Body of pancreas (tissue), 4 donors: ENCODE measurements at regions not wholly inside any gene's neighbourhood (a gene's known extent, or its start where the extent isn't known, plus 50 kb on each side); places are given as distances from the start of the nearest gene placed in this dataset.

Source experiments
- ATAC-seq: fragments of 150-250 bp; one replicate; pipeline ENCODE4 v1.9.1; 2016
- DNase-seq, 4 donors: peaks; one replicate each; pipeline ENCODE4 v3.0.0-alpha.2; 2019
- H3K27ac ChIP-seq, 4 donors: fragments of 200-600 bp; sonication (generic); 1 replicate in 3 of 4; 2 replicates in 1 of 4; pipeline versions ENCODE4 v1.5.1 to v1.6.1; 2016 to 2019; ENCODE audit warnings: mild to moderate bottlenecking in 1 of 4, mixed read lengths in 1 of 4, moderate library complexity in 1 of 4
- H3K27me3 ChIP-seq, 2 donors: fragments of 200-600 bp; sonication (generic); one replicate each; pipeline ENCODE4 v1.6.0; 2016; ENCODE audit warnings: mild to moderate bottlenecking in 1 of 2
- H3K36me3 ChIP-seq, 2 donors: fragments of 200-600 bp; sonication (generic); replicated peaks in 1 of 2; 2 replicates each; pipeline ENCODE4 v1.5.1; 2016; ENCODE audit warnings: low read depth in 2 of 2; ENCODE audit not compliant: insufficient read depth in 1 of 2
- H3K4me1 ChIP-seq: fragments of 200-600 bp; sonication (generic); one replicate; pipeline ENCODE4 v1.6.0; 2016
- H3K4me3 ChIP-seq, 2 donors: fragments of 200-600 bp; sonication (generic); 1 replicate in 1 of 2; 2 replicates in 1 of 2; pipeline ENCODE4 v1.5.1; 2016 to 2019
- H3K9me3 ChIP-seq, 3 donors: fragments of 200-600 bp; sonication (generic); 1 replicate in 2 of 3; 2 replicates in 1 of 3; pipeline ENCODE4 v1.5.1; 2016
- CTCF ChIP-seq, 7 experiments: fragments of 450-650 bp in 4 of 7; fragments of 200-600 bp in 3 of 7; sonication (generic) in 3 of 7; IDR thresholded peaks; one replicate each; pipeline ENCODE4 v1.5.1; 2016 to 2019; ENCODE audit warnings: antibody characterized with exemption in 7 of 7
- POLR2A ChIP-seq, 3 donors: fragments of 450-650 bp; IDR thresholded peaks; one replicate each; pipeline ENCODE4 v1.6.1; 2016; ENCODE audit warnings: antibody characterized with exemption in 3 of 3, mild to moderate bottlenecking in 2 of 3
- WGBS, 2 donors: methylation state at CpG; one replicate each; pipeline ENCODE4 v1.1.5; 2017; 5-methylcytosine and 5-hydroxymethylcytosine counted together
- intact Hi-C: fragments of 100-400 bp; cut with DNase I; formaldehyde crosslinking; loops from one replicate; pipeline ENCODE4 v1.15.1; 2023

- ATAC-seq = no peak
These were observed 234.9 kb downstream of the KTN1 start for GRCh38 chr14:55814873-55815272.

GRCh38 chr14:55816225-55816624, 236.2 kb downstream of the KTN1 start:
- no peak overlapping the region for H3K4me3 ChIP-seq
- DNase-seq = no peak
- no peak overlapping the region for H3K27ac ChIP-seq
- ATAC-seq = no peak
- no peak for TF ChIP-seq CTCF (IDR thresholded peaks at IDR 0.05)
- no peak for TF ChIP-seq POLR2A (IDR thresholded peaks at IDR 0.05)
- intact Hi-C loops = no loop called here
- no peaks in the 10 kb centered on the region for H3K27me3 ChIP-seq
- no peaks in the 10 kb centered on the region for H3K9me3 ChIP-seq
- H3K36me3 ChIP-seq = no peaks in the 10 kb centered on the region
- no peaks in the 10 kb centered on the region for H3K4me1 ChIP-seq

More at GRCh38 chr14:55814873-55815272, 234.9 kb downstream of the KTN1 start:
- no peaks in the 10 kb centered on the region for H3K4me1 ChIP-seq
- H3K27me3 ChIP-seq = no peaks in the 10 kb centered on the region
- intact Hi-C loops = no loop called here
- no peaks in the 10 kb centered on the region for H3K9me3 ChIP-seq
- no peak overlapping the region for H3K4me3 ChIP-seq
- no peak overlapping the region for H3K27ac ChIP-seq
- DNase-seq = no peak
- 92 to 100% methylated on average over 1 of the region's 1 CpG for WGBS, 2 donors
- no peaks in the 10 kb centered on the region for H3K36me3 ChIP-seq
- TF ChIP-seq CTCF (IDR thresholded peaks at IDR 0.05) (no peak), POLR2A (IDR thresholded peaks at IDR 0.05) (no peak)

- Histone ChIP-seq H3K4me3 (no peak overlapping the region), H3K27ac (peak overlapping the region in 1 of 4 donors; percentile 16), H3K36me3 (no peaks in the 10 kb centered on the region), H3K9me3 (peaks cover 0 to 4% (median 0%) of the 10 kb centered on the region in 3 donors), H3K4me1 (no peaks in the 10 kb centered on the region), H3K27me3 (no peaks in the 10 kb centered on the region)
- WGBS, 2 donors = 49 to 61% methylated on average over 8 of the region's 8 CpGs
- ATAC-seq (no peak), DNase-seq (no peak)
- intact Hi-C loops = no loop called here
- TF ChIP-seq POLR2A (IDR thresholded peaks at IDR 0.05) = no peak
- TF ChIP-seq CTCF (IDR thresholded peaks at IDR 0.05) = no peak
These were observed 239.8 kb downstream of the KTN1 start for GRCh38 chr14:55819610-55820304.

- DNase-seq (no peak), ATAC-seq (no peak)
- Histone ChIP-seq H3K36me3 (no peaks in the 10 kb centered on the region), H3K27me3 (no peaks in the 10 kb centered on the region), H3K9me3 (peaks cover 0 to 4% (median 0%) of the 10 kb centered on the region in 3 donors), H3K4me1 (no peaks in the 10 kb centered on the region), H3K27ac (no peak overlapping the region), H3K4me3 (no peak overlapping the region)
- TF ChIP-seq POLR2A (IDR thresholded peaks at IDR 0.05) = no peak
- TF ChIP-seq CTCF (IDR thresholded peaks at IDR 0.05) = no peak
- intact Hi-C loops = no loop called here
- 47 to 53% methylated on average over 2 of the region's 2 CpGs for WGBS, 2 donors
These were observed 242.9 kb downstream of the KTN1 start for GRCh38 chr14:55822906-55823305.
